H1 (cell line): ENCODE measurements at regions not wholly inside any gene's neighbourhood (a gene's known extent, or its start where the extent isn't known, plus 50 kb on each side); places are given as distances from the start of the nearest gene placed in this dataset.

Experiments used
- CEBPB ChIP-seq: IDR thresholded peaks from 2 replicates; pipeline ENCODE4 v1.6.1; 2012; ENCODE audit warnings: low read depth, low read length
- CHD1 ChIP-seq: IDR thresholded peaks from 2 replicates; pipeline ENCODE4 v1.6.1; 2012; ENCODE audit warnings: low read depth, low read length, improper control_type of control experiment
- CREB1 ChIP-seq: IDR thresholded peaks from 2 replicates; pipeline ENCODE4 v1.6.1; 2012; ENCODE audit warnings: inconsistent platforms
- EZH2 ChIP-seq: fragments of 200-600 bp; sonication (generic); IDR thresholded peaks from 2 replicates; pipeline ENCODE4 v1.7.1; 2012; ENCODE audit warnings: low read depth, mild to moderate bottlenecking, moderate library complexity, low read length, inconsistent platforms; ENCODE audit not compliant: severe bottlenecking
- KDM5A ChIP-seq: fragments of 200-600 bp; IDR thresholded peaks from 2 replicates; pipeline ENCODE4 v1.7.1; 2012; ENCODE audit warnings: mild to moderate bottlenecking, low read length, inconsistent platforms, mixed read lengths
- POLR2A ChIP-seq, 2 experiments: IDR thresholded peaks; 1 replicate in 1 of 2; 2 replicates in 1 of 2; pipeline ENCODE4 v1.6.1; 2011; ENCODE audit warnings: low read depth in 2 of 2, low read length in 2 of 2, mild to moderate bottlenecking in 2 of 2; ENCODE audit errors: control extremely low read depth in 1 of 2
- RAD21 ChIP-seq, 2 experiments: IDR thresholded peaks in 1 of 2; conservative IDR thresholded peaks in 1 of 2; 2 replicates each; pipeline ENCODE4 v1.6.1; 2011; ENCODE audit warnings: low read depth in 2 of 2, low read length in 2 of 2, improper control_type of control experiment in 1 of 2, inconsistent platforms in 1 of 2, mild to moderate bottlenecking in 1 of 2, moderate library complexity in 1 of 2
- TEAD4 ChIP-seq: IDR thresholded peaks from 2 replicates; pipeline ENCODE4 v1.6.1; 2012; ENCODE audit warnings: low read depth, low read length, inconsistent platforms, mixed read lengths
- TF ChIP-seq, protein P1 (sequence below): fragments of 300-600 bp; sonication (generic); IDR thresholded peaks from 2 replicates; pipeline ENCODE4 v1.7.1; 2012; ENCODE audit warnings: low read length, moderate library complexity, mild to moderate bottlenecking, inconsistent platforms; ENCODE audit not compliant: insufficient replicate concordance
- TF ChIP-seq, protein P2 (sequence below), 3 experiments: IDR thresholded peaks; 1 replicate in 2 of 3; 2 replicates in 1 of 3; pipeline versions ENCODE4 v1.5.1 to v1.6.1; 2011; ENCODE audit warnings: low read length in 3 of 3, mild to moderate bottlenecking in 3 of 3, inconsistent platforms in 2 of 3, low read depth in 1 of 3, moderate library complexity in 1 of 3; ENCODE audit not compliant: insufficient read depth in 1 of 3; ENCODE audit errors: control extremely low read depth in 1 of 3

DNA sequence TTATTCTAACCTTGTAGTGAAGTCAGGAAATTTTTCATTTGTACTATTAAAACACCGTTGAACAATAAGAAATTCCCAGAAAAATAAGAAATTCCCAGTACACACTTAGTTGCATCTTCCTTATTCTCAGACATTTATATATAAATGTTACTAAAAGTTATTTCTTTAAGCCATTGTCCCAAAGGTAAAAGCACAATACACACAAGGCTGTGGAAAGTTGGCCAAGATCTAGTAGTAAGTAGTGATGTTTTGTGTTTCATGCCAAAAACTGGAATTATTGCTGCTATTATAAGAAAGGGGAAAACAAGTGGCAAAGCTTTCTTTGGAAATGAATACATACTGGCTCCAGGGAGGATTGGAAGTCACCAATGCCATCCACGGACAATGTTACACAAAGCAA is 802.5 kb upstream of the DPPA4 start:
- TF ChIP-seq CHD1 (no peak), CEBPB (no peak), KDM5A (no peak), EZH2 (no peak), TEAD4 (no peak), RAD21 (IDR thresholded peaks at IDR 0.05 in 1 of 2, conservative IDR thresholded peaks at IDR 0.05 in 1 of 2; ENCODE audit: low read depth in 2 of 2, low read length in 2 of 2) (no peak), POLR2A (IDR thresholded peaks at IDR 0.05; ENCODE audit: control extremely low read depth in 1 of 2, low read depth in 2 of 2, low read length in 2 of 2) (no peak), CREB1 (no peak)
- TF ChIP-seq, protein P1, sequence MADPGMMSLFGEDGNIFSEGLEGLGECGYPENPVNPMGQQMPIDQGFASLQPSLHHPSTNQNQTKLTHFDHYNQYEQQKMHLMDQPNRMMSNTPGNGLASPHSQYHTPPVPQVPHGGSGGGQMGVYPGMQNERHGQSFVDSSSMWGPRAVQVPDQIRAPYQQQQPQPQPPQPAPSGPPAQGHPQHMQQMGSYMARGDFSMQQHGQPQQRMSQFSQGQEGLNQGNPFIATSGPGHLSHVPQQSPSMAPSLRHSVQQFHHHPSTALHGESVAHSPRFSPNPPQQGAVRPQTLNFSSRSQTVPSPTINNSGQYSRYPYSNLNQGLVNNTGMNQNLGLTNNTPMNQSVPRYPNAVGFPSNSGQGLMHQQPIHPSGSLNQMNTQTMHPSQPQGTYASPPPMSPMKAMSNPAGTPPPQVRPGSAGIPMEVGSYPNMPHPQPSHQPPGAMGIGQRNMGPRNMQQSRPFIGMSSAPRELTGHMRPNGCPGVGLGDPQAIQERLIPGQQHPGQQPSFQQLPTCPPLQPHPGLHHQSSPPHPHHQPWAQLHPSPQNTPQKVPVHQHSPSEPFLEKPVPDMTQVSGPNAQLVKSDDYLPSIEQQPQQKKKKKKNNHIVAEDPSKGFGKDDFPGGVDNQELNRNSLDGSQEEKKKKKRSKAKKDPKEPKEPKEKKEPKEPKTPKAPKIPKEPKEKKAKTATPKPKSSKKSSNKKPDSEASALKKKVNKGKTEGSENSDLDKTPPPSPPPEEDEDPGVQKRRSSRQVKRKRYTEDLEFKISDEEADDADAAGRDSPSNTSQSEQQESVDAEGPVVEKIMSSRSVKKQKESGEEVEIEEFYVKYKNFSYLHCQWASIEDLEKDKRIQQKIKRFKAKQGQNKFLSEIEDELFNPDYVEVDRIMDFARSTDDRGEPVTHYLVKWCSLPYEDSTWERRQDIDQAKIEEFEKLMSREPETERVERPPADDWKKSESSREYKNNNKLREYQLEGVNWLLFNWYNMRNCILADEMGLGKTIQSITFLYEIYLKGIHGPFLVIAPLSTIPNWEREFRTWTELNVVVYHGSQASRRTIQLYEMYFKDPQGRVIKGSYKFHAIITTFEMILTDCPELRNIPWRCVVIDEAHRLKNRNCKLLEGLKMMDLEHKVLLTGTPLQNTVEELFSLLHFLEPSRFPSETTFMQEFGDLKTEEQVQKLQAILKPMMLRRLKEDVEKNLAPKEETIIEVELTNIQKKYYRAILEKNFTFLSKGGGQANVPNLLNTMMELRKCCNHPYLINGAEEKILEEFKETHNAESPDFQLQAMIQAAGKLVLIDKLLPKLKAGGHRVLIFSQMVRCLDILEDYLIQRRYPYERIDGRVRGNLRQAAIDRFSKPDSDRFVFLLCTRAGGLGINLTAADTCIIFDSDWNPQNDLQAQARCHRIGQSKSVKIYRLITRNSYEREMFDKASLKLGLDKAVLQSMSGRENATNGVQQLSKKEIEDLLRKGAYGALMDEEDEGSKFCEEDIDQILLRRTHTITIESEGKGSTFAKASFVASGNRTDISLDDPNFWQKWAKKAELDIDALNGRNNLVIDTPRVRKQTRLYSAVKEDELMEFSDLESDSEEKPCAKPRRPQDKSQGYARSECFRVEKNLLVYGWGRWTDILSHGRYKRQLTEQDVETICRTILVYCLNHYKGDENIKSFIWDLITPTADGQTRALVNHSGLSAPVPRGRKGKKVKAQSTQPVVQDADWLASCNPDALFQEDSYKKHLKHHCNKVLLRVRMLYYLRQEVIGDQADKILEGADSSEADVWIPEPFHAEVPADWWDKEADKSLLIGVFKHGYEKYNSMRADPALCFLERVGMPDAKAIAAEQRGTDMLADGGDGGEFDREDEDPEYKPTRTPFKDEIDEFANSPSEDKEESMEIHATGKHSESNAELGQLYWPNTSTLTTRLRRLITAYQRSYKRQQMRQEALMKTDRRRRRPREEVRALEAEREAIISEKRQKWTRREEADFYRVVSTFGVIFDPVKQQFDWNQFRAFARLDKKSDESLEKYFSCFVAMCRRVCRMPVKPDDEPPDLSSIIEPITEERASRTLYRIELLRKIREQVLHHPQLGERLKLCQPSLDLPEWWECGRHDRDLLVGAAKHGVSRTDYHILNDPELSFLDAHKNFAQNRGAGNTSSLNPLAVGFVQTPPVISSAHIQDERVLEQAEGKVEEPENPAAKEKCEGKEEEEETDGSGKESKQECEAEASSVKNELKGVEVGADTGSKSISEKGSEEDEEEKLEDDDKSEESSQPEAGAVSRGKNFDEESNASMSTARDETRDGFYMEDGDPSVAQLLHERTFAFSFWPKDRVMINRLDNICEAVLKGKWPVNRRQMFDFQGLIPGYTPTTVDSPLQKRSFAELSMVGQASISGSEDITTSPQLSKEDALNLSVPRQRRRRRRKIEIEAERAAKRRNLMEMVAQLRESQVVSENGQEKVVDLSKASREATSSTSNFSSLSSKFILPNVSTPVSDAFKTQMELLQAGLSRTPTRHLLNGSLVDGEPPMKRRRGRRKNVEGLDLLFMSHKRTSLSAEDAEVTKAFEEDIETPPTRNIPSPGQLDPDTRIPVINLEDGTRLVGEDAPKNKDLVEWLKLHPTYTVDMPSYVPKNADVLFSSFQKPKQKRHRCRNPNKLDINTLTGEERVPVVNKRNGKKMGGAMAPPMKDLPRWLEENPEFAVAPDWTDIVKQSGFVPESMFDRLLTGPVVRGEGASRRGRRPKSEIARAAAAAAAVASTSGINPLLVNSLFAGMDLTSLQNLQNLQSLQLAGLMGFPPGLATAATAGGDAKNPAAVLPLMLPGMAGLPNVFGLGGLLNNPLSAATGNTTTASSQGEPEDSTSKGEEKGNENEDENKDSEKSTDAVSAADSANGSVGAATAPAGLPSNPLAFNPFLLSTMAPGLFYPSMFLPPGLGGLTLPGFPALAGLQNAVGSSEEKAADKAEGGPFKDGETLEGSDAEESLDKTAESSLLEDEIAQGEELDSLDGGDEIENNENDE = no peak
- TF ChIP-seq, protein P2, sequence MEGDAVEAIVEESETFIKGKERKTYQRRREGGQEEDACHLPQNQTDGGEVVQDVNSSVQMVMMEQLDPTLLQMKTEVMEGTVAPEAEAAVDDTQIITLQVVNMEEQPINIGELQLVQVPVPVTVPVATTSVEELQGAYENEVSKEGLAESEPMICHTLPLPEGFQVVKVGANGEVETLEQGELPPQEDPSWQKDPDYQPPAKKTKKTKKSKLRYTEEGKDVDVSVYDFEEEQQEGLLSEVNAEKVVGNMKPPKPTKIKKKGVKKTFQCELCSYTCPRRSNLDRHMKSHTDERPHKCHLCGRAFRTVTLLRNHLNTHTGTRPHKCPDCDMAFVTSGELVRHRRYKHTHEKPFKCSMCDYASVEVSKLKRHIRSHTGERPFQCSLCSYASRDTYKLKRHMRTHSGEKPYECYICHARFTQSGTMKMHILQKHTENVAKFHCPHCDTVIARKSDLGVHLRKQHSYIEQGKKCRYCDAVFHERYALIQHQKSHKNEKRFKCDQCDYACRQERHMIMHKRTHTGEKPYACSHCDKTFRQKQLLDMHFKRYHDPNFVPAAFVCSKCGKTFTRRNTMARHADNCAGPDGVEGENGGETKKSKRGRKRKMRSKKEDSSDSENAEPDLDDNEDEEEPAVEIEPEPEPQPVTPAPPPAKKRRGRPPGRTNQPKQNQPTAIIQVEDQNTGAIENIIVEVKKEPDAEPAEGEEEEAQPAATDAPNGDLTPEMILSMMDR (IDR thresholded peaks at IDR 0.05; ENCODE audit: control extremely low read depth in 1 of 3, insufficient read depth in 1 of 3, low read depth in 1 of 3, low read length in 3 of 3) = no peak
